Astrocyte of the cerebellum (primary cell): ENCODE measurements at regions not wholly inside any gene's neighbourhood (a gene's known extent, or its start where the extent isn't known, plus 50 kb on each side); places are given as distances from the start of the nearest gene placed in this dataset.

Experiments used
- DNase-seq: peaks from one replicate; pipeline ENCODE4 v3.0.0-alpha.2; 2011; ENCODE audit warnings: low read depth
- H3K4me3 ChIP-seq: 2 replicates; pipeline ENCODE4 v1.5.1; 2011; ENCODE audit warnings: mild to moderate bottlenecking, low read depth, low read length, moderate library complexity
- in situ Hi-C: cut with HindIII; loops from 2 replicates; pipeline ENCODE4 v1.10.0; 2017; ENCODE audit warnings: low sequenced_read_pairs
- TF ChIP-seq, protein P1 (sequence below): IDR thresholded peaks from 2 replicates; pipeline ENCODE4 v1.5.1; 2012; ENCODE audit warnings: low read length, low read depth, moderate library complexity, mild to moderate bottlenecking; ENCODE audit errors: missing control alignments

DNA sequence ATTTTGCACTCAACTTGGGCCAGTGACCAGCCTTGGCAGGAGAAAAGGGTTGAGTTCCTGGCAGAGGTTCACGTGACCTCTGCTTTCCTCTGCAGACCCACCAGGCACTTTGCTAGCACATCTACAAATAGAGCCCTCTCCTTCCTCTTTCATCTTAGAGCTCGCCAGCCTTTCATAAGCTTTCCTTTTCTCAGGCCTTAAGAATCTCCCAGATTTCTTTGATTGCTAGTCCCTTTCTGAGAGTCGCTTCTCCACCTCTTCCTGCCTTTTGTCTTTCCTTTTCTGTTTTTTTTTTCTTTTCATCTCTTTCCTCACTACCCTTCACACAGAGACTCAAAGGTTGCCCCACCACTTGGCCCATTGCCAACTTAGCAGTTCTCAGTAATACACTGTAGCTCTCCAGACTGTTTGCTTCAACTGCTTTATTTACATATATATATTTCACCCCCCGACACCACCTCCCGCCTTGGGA is 375.7 kb upstream of the SPRY2 start:
- no peak overlapping the region for H3K4me3 ChIP-seq
- DNase-seq: no peak
- TF ChIP-seq, protein P1, sequence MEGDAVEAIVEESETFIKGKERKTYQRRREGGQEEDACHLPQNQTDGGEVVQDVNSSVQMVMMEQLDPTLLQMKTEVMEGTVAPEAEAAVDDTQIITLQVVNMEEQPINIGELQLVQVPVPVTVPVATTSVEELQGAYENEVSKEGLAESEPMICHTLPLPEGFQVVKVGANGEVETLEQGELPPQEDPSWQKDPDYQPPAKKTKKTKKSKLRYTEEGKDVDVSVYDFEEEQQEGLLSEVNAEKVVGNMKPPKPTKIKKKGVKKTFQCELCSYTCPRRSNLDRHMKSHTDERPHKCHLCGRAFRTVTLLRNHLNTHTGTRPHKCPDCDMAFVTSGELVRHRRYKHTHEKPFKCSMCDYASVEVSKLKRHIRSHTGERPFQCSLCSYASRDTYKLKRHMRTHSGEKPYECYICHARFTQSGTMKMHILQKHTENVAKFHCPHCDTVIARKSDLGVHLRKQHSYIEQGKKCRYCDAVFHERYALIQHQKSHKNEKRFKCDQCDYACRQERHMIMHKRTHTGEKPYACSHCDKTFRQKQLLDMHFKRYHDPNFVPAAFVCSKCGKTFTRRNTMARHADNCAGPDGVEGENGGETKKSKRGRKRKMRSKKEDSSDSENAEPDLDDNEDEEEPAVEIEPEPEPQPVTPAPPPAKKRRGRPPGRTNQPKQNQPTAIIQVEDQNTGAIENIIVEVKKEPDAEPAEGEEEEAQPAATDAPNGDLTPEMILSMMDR: no peak
- in situ Hi-C loops: no loop called here

DNA sequence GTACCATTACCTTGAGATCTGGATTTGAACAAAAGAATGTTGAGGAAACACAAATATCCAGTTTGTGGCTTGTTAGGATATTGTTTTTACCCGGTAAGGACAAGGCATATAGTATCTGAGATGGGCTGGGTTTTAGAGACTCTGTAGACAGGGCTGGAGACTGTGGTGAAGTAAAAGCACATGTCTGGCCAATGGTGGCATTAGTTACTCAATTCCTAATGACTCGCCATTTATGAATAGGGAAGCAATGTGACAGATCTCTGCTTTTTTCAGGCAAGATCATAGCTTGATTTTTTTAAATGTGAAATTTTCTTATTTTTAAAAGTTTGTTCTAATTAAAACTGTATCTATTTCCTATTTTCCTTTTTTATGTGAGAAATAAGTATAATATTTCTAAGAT is 371.1 kb upstream of the SPRY2 start:
- TF ChIP-seq, protein P1: no peak
- in situ Hi-C loops: no loop called here

DNA sequence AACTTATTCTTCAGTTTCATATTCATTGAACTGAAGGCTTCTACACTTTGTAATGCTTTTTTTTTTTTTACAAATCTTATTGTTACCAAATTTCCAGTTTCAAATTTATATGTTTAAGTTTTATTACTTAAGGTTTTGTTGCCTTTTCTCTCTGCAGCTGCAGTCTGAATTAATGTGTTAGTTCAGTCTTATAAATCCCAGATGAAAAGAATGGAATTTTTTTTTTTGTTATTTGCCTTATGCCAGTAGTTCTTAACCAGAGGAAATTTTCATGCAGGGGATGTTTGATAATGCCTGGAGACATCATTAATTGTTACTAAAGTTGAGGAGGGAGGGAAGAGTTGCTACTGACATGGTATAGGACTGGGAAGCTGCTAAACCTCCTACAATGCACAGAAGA is 367.9 kb upstream of the SPRY2 start:
- TF ChIP-seq, protein P1: no peak
- no peak overlapping the region for H3K4me3 ChIP-seq
- in situ Hi-C loops: no loop called here
- DNase-seq: no peak

More for the DNA sequence above, 371.1 kb upstream of the SPRY2 start:
- no peak overlapping the region for H3K4me3 ChIP-seq
- DNase-seq: no peak

DNA sequence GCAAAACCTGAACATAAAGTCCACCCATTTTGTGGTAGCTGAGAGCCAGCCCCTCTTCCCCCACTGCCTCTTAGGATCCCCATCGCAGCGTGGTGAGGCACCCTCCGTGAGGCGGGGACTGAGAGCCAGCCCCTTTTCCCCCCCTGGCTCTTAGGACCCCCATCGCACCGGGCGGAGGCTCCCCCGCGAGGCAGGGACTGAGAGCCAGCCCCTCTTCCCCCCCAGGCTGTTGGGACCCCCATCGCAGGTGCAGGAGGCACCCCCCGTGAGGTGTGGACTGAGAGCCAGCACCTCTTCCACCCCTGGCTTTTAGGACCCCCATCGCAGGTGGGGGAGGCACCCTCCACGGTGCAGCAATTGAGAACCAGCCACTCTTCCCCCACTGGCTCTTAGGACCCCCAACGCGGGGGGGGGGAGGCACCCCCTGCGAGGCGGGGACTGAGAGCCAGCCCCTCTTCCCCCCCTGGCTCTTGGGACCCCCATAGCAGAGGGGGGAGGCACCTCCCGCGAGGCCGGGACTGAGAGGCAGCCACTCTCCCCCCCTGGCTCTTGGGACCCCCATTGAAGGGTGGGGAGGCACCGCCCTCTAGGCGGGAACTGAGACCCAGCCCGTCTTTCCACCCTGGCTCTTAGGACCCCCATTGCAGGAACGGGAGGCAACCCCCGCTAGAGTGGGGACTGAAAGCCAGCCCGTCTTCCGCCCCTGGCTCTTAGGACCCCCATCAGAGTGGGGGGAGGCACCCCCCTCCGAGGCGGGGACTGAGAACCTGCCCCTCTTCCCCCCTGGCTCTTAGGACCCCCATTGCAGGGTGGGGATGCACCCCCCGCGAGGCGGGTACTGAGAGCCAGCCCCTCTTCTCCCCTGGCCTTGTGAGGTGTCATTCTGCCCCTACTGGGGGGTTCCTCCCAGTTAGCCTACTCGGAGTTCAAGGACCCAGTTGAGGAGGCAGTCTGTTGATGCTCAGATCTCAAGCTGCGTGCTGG is 366.4 kb upstream of the SPRY2 start:
- TF ChIP-seq, protein P1: no peak
- no peak overlapping the region for H3K4me3 ChIP-seq
- no peak for DNase-seq
- in situ Hi-C loops: no loop called here

DNA sequence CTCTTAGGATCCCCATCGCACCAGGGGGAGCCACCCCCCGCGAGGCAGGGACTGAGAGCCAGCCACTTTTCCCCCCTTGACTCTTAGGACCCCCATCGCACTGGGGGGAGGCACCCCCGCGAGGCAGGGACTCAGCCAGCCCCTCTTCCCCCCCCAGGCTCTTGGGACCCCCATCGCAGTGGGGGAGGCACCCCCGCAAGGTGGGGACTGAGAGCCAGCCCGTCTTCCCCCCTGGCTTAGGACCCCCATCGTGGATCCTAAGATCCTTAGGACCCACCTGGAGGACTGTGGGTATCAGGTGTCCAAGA is 365.2 kb upstream of the SPRY2 start:
- H3K4me3 ChIP-seq: no peak overlapping the region
- in situ Hi-C loops: no loop called here
- TF ChIP-seq, protein P1: no peak
- DNase-seq: no peak

DNA sequence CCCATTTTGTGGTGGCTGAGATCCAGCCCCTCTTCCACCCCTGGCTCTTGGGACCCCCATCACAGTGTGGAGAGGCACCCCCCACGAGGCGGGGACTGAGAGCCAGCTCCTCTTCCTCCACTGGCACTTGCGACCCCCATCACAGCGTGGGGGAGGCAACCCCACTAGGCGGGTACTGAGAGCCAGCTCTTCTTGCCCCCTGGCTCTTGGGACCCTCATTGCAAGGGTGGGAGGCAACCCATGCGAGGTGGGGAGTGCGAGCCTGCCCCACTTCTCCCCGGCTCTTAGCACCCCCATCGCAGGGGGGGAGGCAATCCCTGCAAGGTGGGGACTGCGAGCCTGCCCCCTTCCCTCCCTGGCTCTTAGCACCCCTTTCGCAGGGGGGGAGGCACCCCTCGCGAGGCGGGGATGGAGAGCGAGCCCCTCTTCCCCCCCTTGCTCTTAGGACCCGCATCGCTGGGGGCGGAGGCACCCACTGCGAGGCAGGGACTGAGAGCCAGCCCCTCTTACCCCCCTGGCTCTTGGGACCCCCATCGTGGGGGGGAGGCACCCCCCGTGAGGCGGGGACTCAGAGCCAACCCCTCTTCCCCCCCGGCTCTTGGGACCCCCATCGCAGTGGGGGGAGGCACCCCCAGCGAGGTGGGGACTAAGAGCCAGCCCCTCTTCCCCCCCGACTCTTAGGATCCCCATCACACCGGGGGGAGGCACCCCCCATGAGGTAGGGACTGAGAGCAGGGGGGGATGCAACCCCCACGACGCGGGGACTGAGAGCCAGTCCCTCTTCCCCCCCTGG is 364.6 kb upstream of the SPRY2 start:
- no peak overlapping the region for H3K4me3 ChIP-seq
- DNase-seq: no peak
- in situ Hi-C loops: no loop called here
- TF ChIP-seq, protein P1: no peak
